Esophagus muscularis mucosa (tissue), 4 donors: ENCODE measurements at regions not wholly inside any gene's neighbourhood (a gene's known extent, or its start where the extent isn't known, plus 50 kb on each side); places are given as distances from the start of the nearest gene placed in this dataset.

Source experiments
- CTCF ChIP-seq, 3 experiments: fragments of 200-600 bp in 2 of 3; fragments of 450-650 bp in 1 of 3; sonication (generic) in 2 of 3; IDR thresholded peaks; one replicate each; pipeline ENCODE4 v1.5.1; 2017 to 2019; ENCODE audit warnings: antibody characterized with exemption in 3 of 3, mild to moderate bottlenecking in 2 of 3, moderate library complexity in 1 of 3
- EP300 ChIP-seq: sonication (generic); formaldehyde crosslinking; IDR thresholded peaks from one replicate; pipeline ENCODE4 v1.6.1; 2017; ENCODE audit warnings: antibody characterized with exemption
- POLR2A ChIP-seq: fragments of 450-650 bp; IDR thresholded peaks from one replicate; pipeline ENCODE4 v1.6.1; 2017; ENCODE audit warnings: antibody characterized with exemption, moderate library complexity, mild to moderate bottlenecking, low read depth
- POLR2AphosphoS5 ChIP-seq, 2 donors: sonication (generic); formaldehyde crosslinking; IDR thresholded peaks; one replicate each; pipeline ENCODE4 v1.6.1; 2017; ENCODE audit warnings: antibody characterized with exemption in 2 of 2

GRCh38 chr2:144935191-144935590 lies 415.3 kb upstream of the ZEB2 start:
- TF ChIP-seq POLR2AphosphoS5 (IDR thresholded peaks at IDR 0.05), result no peak
- no peak for TF ChIP-seq CTCF (IDR thresholded peaks at IDR 0.05)
- TF ChIP-seq POLR2A, result no peak
- no peak for TF ChIP-seq EP300
